Neuron (in vitro differentiated cells): ENCODE measurements at regions not wholly inside any gene's neighbourhood (a gene's known extent, or its start where the extent isn't known, plus 50 kb on each side); places are given as distances from the start of the nearest gene placed in this dataset.

Experiments used
- H2AFZ ChIP-seq: one replicate; pipeline ENCODE4 v1.6.1; 2013; ENCODE audit warnings: low read depth, mild to moderate bottlenecking, inconsistent platforms, low read length, moderate library complexity
- H3K27me3 ChIP-seq: one replicate; pipeline ENCODE4 v1.6.1; 2013; ENCODE audit warnings: low read length; ENCODE audit not compliant: insufficient read depth
- H3K36me3 ChIP-seq: one replicate; pipeline ENCODE4 v1.6.1; 2013; ENCODE audit warnings: low read length; ENCODE audit not compliant: insufficient read depth
- H3K4me1 ChIP-seq: one replicate; pipeline ENCODE4 v1.6.1; 2013; ENCODE audit warnings: low read length; ENCODE audit not compliant: insufficient read depth
- H3K4me3 ChIP-seq: 2 replicates; pipeline ENCODE4 v1.5.1; 2013; ENCODE audit warnings: mild to moderate bottlenecking, low read length, moderate library complexity
- H3K9me3 ChIP-seq: one replicate; pipeline ENCODE4 v1.6.1; 2013; ENCODE audit warnings: low read length

DNA sequence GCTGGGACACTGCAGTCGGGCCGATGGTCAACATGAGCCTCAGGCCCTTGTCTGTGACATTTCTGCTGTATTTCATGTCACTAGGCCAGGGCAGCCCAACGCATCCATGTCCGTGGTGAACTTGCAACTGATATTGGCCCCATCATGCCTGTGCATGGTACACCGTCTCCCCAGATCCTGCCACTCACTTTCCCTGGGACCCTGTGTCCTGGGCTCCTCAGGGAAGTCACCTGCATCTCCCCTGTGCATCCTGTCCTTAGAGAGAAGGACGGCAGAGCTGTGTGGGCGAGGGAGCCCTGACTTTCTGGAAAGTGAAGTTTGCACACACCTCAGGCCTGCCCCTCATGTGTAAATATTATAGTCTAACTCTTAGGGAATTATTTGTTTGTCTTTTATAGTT, 123.3 kb downstream of the ACKR3 start:
- Histone ChIP-seq H3K36me3 (no peaks in the 10 kb centered on the region), H3K27me3 (no peaks in the 10 kb centered on the region), H3K4me1 (peaks cover 25% of the 10 kb centered on the region), H2AFZ (no peak overlapping the region), H3K9me3 (no peaks in the 10 kb centered on the region), H3K4me3 (no peak overlapping the region)

DNA sequence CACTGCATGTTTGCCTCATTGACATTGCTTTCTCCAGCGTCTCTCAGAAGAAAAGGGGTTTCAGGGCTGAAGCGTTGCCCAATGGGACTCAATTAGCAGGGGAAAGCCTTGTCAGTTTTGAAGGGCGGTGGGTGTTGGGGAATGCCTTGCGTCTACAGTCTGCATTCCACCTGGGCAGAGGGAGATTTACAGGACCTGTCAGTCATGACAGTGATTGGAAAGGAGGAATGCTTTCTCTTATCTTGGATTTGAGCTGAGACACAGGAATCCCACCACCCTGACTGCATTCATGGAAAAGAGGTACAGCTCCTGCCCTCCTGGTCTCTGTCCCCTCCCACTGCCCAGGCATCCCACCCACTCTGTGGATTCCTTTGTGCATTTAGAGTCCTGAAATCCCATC, 123.9 kb downstream of the ACKR3 start:
- Histone ChIP-seq H3K36me3 (no peaks in the 10 kb centered on the region), H3K9me3 (no peaks in the 10 kb centered on the region), H3K4me1 (peaks cover 20% of the 10 kb centered on the region), H3K27me3 (no peaks in the 10 kb centered on the region), H3K4me3 (no peak overlapping the region), H2AFZ (no peak overlapping the region)

DNA sequence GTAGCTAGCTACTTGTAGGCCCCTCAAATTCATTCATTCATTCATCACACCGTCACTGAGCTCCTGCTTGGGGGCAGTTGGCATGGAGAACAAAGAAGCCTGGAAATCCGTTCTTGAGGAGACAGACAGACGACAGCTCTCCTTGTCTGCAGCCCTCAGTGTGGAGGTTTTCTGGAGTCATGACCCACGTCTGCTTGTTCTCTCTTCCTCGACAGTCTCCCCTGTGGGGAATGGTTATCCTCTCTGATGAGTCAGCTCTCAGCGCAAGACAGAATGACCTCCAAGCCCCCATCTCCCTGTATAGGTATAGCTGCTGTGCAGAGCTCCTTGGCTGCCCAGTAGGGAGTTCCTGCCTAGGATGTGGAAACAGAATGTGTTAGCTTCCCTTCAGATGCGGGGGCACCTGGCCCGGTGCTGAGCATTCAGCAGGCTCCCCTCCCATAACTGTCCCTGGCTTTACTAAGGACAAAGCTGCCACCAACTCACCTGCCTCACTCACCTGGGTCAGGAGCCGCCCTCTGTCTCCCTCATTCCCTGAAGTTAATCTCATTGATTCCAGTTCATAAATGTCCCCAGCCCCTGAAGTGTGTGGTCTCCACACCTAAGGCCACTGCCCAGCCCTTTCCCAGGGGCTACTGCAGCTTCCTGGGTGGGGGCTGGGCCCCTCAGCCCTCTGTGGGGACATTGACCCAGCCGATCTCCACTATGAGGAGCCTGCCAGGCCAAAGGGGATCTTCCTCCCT, 124.7 kb downstream of the ACKR3 start:
- H3K4me1 ChIP-seq = peaks cover 12% of the 10 kb centered on the region
- no peaks in the 10 kb centered on the region for H3K9me3 ChIP-seq
- no peak overlapping the region for H2AFZ ChIP-seq
- no peaks in the 10 kb centered on the region for H3K36me3 ChIP-seq
- H3K4me3 ChIP-seq = no peak overlapping the region
- H3K27me3 ChIP-seq = no peaks in the 10 kb centered on the region

DNA sequence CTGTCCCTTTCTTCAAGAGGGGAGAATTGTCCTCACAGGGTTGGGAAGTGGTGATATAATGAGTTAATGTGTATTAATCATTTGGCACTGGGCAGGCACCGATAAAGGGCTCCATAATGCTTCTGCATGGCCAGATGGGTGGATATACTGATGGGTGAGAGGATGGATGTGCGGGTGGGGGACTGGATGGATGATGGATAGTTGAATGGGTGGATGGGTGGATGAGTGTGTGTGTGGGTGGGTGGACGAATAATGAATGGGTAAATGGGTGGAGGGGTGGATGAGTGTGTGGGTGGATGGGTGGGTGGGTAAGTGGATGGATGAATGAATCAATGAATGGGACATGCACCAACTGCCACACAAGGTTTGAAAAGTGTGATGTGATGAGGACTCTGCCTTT, 127.2 kb downstream of the ACKR3 start:
- Histone ChIP-seq H2AFZ (no peak overlapping the region), H3K4me3 (no peak overlapping the region), H3K36me3 (no peaks in the 10 kb centered on the region), H3K27me3 (no peaks in the 10 kb centered on the region), H3K4me1 (peaks cover 16% of the 10 kb centered on the region), H3K9me3 (no peaks in the 10 kb centered on the region)

DNA sequence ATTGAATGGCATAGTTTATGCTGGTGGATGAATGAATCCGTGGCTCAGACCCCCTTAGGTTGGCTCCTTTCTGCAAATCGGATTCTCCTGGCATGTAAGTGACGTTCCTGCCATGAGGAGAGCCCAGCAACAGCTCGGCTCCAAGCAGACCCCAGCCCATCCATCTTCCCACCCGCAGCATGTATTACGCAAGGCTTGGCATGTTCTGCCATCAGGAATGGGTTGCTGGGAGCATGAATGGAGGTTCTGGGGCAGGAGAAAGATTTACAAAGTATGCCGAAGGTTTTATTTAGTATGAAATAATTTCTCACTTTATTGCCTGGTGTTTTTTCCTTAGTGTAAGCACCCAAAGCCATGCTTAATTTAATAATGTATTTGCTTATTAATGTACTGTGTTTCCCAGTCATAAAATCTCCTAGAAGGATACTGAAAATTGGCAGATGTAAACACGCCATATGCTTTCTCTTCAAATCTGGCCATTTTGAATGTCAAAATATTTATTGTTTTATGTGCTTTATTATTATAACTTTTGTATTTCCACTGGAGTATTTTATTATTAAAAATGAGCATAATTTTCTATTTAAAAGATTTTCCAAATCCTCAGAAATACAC, 128.5 kb downstream of the ACKR3 start:
- no peak overlapping the region for H2AFZ ChIP-seq
- no peaks in the 10 kb centered on the region for H3K36me3 ChIP-seq
- no peaks in the 10 kb centered on the region for H3K9me3 ChIP-seq
- no peaks in the 10 kb centered on the region for H3K27me3 ChIP-seq
- peaks cover 29% of the 10 kb centered on the region for H3K4me1 ChIP-seq
- no peak overlapping the region for H3K4me3 ChIP-seq

DNA sequence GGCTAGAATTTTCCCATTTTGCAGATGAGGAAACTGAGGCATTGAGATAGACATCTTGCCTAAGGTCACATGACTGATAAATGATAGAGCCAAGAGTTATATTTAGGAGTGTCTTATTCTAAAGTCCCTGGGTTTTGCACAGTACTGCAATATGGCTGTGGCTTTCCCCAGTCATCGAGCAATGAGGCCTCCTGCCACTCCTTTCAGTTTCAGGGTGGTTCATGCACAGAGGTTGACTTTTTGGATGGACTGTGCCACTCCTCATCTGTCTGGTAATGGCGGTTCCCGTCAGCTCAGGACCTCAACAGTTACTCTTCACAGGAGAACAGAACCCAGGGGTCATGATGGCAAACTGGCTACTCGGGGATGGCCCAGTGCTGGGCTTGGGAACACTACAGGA, 131.1 kb downstream of the ACKR3 start:
- Histone ChIP-seq H3K27me3 (no peaks in the 10 kb centered on the region), H3K9me3 (no peaks in the 10 kb centered on the region), H3K36me3 (no peaks in the 10 kb centered on the region), H3K4me3 (no peak overlapping the region), H3K4me1 (peaks cover 21% of the 10 kb centered on the region), H2AFZ (no peak overlapping the region)

DNA sequence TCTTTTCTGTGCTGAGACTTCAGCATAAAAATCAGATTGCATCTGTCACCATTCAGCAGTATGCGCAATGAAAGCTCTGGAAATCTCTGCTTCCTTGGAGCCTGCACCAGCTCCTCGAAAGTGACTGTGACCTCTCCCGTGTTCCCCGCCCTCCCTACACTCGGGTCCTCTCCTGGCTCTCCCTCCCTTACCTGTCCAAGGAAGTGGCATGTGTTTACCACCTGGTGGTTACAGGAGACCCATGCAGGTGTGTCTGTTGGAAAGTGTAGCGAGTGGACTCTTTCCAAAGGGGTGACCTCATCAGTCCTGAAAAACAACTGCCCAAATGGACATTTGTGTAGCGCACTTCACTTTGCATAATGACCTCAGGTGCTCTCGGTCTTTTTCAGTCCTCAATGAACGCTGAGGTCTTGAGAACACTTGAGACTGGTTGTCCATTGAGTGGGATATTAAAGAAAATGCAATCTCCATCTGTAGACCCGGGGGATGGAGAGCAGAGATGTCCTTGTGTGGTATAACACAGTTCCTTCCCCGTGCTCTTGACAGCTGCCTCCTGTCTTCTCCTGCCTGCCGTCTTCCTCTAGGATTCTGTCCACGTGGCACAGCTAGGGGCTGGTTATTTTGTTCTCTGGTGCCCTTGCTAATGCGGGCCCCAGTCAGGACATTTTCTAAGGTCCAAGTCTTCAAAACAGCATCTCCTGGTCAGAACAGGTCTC, 133.2 kb downstream of the ACKR3 start:
- Histone ChIP-seq H3K9me3 (no peaks in the 10 kb centered on the region), H3K4me1 (peaks cover 22% of the 10 kb centered on the region), H2AFZ (no peak overlapping the region), H3K36me3 (no peaks in the 10 kb centered on the region), H3K4me3 (no peak overlapping the region), H3K27me3 (no peaks in the 10 kb centered on the region)

DNA sequence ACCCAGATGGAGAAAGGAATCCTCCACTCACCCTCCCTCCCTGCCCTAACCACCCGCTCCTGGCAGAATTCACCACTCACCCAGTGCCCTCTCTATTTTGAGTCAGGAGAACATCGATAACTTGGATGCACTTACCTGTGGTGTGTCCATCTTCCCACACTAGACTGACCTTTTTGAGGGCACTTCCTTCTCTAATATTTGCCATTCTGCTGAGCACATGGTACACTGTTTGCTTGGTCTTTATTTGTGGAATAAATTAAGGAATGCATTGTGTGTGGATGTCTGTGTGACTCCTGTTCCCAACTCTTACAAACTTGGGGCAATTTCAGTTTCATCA, 133.7 kb downstream of the ACKR3 start:
- Histone ChIP-seq H3K9me3 (no peaks in the 10 kb centered on the region), H3K36me3 (no peaks in the 10 kb centered on the region), H3K27me3 (no peaks in the 10 kb centered on the region), H2AFZ (no peak overlapping the region), H3K4me1 (peaks cover 22% of the 10 kb centered on the region), H3K4me3 (no peak overlapping the region)

DNA sequence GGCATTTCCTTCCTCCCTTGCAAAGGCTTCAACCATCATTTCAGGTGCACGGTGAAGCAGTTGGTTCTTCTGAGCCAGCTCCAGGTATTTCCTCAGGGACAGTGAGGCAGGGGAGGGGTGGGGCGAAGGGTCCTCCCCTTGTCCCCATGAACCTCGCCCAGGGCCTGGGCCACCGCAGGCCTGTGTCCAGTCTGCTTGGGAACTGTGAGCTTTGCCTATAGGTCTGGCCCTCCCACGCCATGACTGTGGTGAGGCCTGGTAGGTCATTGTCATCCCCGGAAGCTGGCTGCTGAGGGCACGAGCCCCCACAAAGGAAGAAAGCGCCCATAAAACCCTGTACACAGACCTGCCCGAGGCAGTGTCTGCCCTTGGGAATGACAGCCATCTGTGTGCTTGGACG, 134.3 kb downstream of the ACKR3 start:
- Histone ChIP-seq H3K27me3 (no peaks in the 10 kb centered on the region), H2AFZ (no peak overlapping the region), H3K9me3 (no peaks in the 10 kb centered on the region), H3K4me3 (no peak overlapping the region), H3K36me3 (no peaks in the 10 kb centered on the region), H3K4me1 (peaks cover 22% of the 10 kb centered on the region)

DNA sequence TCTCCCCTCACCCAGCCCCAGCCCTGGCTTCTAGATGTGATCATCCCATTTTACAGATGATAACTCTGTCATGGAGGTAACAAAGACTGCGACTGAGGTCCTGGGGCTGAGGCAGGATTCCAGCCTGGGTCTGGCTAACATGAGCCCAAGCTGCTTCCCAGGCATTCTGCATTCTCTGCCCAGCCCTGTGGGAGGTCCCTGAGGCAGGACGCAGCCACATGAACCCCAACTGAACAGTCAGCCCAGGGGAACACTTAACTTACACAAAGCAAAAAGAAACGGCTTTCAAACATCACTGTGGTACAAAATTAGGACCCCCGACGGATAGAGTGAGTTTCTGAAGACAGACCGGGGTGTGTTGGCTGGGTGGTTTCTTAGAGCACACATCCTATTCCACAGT, 135.3 kb downstream of the ACKR3 start:
- Histone ChIP-seq H3K4me1 (peaks cover 22% of the 10 kb centered on the region), H3K4me3 (no peak overlapping the region), H3K9me3 (peaks cover 3% of the 10 kb centered on the region), H3K27me3 (no peaks in the 10 kb centered on the region), H2AFZ (no peak overlapping the region), H3K36me3 (no peaks in the 10 kb centered on the region)

DNA sequence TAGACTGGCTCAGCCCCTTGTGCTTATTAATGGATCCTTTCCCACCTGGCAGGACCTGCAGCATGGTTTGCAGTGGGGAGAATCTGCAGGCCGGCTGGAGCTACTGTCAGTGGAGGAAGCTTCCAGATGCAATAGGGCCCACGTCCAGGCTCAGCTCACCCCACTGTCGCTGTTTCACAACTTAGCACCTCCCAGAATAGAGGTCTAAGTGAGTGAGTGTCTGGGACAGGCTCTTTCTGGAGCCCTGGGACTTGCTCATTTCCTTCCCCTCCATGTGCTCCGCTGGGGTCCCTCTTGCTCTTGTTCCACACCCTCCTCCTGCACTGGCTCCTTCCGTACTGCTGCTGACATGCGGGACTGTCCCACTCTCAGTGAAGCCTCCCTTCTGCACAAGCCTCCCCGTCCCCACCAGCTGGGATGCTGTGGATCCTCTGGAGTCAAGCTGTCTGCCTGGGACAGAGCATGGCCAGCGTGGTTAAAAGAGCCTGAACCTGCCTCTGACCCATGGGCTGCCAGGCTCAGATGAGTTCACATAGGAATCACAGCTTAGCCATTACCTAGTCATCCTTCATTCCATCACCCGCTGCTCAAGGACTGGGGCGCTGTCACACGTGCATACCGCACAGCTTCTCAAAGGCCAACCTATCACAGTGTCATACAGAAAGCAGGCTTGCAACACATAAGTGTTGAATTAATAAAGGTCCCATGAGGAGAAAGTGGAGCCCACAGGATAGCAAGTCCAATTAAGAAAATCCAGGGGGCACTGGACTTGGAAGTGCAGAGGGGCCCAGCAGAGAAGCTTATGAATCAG, 135.9 kb downstream of the ACKR3 start:
- Histone ChIP-seq H3K27me3 (no peaks in the 10 kb centered on the region), H3K36me3 (no peaks in the 10 kb centered on the region), H3K4me1 (peaks cover 22% of the 10 kb centered on the region)

DNA sequence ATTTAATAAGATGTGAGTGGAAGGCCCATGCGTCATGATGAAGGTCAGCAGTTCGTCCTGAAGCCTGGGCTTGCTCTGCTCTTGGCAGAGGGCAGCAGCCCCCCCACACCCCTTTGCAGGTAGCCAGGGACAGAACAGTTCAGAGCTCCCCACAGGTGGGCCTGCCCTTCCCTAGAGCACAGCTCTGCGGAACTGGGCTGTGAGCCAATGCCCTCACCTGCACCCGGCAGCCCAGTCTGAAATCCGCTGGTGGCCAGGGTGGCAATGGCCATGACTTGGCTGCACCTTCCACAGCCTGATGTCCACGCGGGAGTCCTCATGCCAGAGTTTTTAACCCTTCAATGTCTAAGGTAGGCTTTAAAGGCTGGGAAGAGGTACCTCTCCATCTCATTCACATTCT, 136.7 kb downstream of the ACKR3 start:
- H3K4me3 ChIP-seq = no peak overlapping the region
- no peak overlapping the region for H2AFZ ChIP-seq
- no peaks in the 10 kb centered on the region for H3K27me3 ChIP-seq

More for the DNA sequence above, 135.9 kb downstream of the ACKR3 start:
- H3K4me3 ChIP-seq = no peak overlapping the region
- no peak overlapping the region for H2AFZ ChIP-seq
- H3K9me3 ChIP-seq = peaks cover 3% of the 10 kb centered on the region

DNA sequence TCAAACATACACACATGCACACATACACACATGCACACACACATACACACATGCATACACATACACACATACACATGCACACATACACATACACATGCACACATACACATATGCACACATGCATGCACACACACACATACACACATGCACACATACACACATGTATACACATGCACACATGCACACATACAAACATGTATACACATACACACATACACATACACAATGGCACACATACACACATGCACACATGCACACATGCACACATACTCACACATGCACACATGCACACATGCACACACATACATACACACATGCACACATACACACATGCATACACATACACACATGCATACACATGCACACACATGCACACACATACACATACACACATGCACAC, 137.2 kb downstream of the ACKR3 start:
- Histone ChIP-seq H2AFZ (no peak overlapping the region), H3K9me3 (peaks cover 3% of the 10 kb centered on the region), H3K27me3 (no peaks in the 10 kb centered on the region), H3K4me3 (no peak overlapping the region), H3K4me1 (peaks cover 16% of the 10 kb centered on the region), H3K36me3 (no peaks in the 10 kb centered on the region)

More for the DNA sequence above, 136.7 kb downstream of the ACKR3 start:
- Histone ChIP-seq H3K36me3 (no peaks in the 10 kb centered on the region), H3K4me1 (peaks cover 21% of the 10 kb centered on the region), H3K9me3 (peaks cover 3% of the 10 kb centered on the region)
